Osteoblast (primary cell): ENCODE measurements at regions not wholly inside any gene's neighbourhood (a gene's known extent, or its start where the extent isn't known, plus 50 kb on each side); places are given as distances from the start of the nearest gene placed in this dataset.
"Not testable (repeated sequence)": the region's sequence is repeated elsewhere in the genome, so short reads cannot be mapped to it uniquely, and the experiment has no call there.

Source experiments
- DNase-seq: peaks from one replicate; pipeline ENCODE4 v3.0.0; 2011; ENCODE audit warnings: low spot score, mixed read lengths; ENCODE audit not compliant: insufficient read length; ENCODE audit errors: missing footprints
- H2AFZ ChIP-seq: 2 replicates; pipeline ENCODE4 v1.6.0; 2011; ENCODE audit warnings: mild to moderate bottlenecking, low read length
- H3K27ac ChIP-seq: 2 replicates; pipeline ENCODE4 v1.5.1; 2011; ENCODE audit warnings: mild to moderate bottlenecking, low read depth, low read length, moderate library complexity
- H3K27me3 ChIP-seq: 2 replicates; pipeline ENCODE4 v1.6.0; 2012; ENCODE audit warnings: mild to moderate bottlenecking, control low read depth, inconsistent platforms, low read length, moderate library complexity; ENCODE audit not compliant: insufficient read depth
- H3K36me3 ChIP-seq: 2 replicates; pipeline ENCODE4 v1.5.1; 2011; ENCODE audit warnings: mild to moderate bottlenecking, low read length, control low read depth, moderate library complexity; ENCODE audit not compliant: insufficient read depth
- H3K4me1 ChIP-seq: 2 replicates; pipeline ENCODE4 v1.5.1; 2011; ENCODE audit warnings: mild to moderate bottlenecking, low read length, control low read depth, moderate library complexity; ENCODE audit not compliant: insufficient read depth
- H3K4me2 ChIP-seq: 2 replicates; pipeline ENCODE4 v1.6.0; 2011; ENCODE audit warnings: mild to moderate bottlenecking, low read length; ENCODE audit not compliant: insufficient read depth
- H3K4me3 ChIP-seq: fragments of 200-600 bp; sonication (generic); 3 replicates; pipeline ENCODE4 v1.5.1; 2012; ENCODE audit warnings: mild to moderate bottlenecking, low read length, inconsistent platforms; ENCODE audit not compliant: insufficient read depth
- H3K79me2 ChIP-seq: 2 replicates; pipeline ENCODE4 v1.6.0; 2012; ENCODE audit warnings: mild to moderate bottlenecking, low read length, control low read depth, inconsistent platforms; ENCODE audit not compliant: insufficient read depth
- H3K9me3 ChIP-seq: 2 replicates; pipeline ENCODE4 v1.5.1; 2011; ENCODE audit warnings: low read depth, low read length, control low read depth
- H4K20me1 ChIP-seq: 2 replicates; pipeline ENCODE4 v1.6.0; 2012; ENCODE audit warnings: mild to moderate bottlenecking, low read length, control low read depth; ENCODE audit not compliant: insufficient read depth
- TF ChIP-seq, protein P1 (sequence below): IDR thresholded peaks from 2 replicates; pipeline ENCODE4 v1.5.1; 2011; ENCODE audit warnings: mild to moderate bottlenecking, low read depth, low read length, moderate library complexity; ENCODE audit errors: extremely low read depth

DNA sequence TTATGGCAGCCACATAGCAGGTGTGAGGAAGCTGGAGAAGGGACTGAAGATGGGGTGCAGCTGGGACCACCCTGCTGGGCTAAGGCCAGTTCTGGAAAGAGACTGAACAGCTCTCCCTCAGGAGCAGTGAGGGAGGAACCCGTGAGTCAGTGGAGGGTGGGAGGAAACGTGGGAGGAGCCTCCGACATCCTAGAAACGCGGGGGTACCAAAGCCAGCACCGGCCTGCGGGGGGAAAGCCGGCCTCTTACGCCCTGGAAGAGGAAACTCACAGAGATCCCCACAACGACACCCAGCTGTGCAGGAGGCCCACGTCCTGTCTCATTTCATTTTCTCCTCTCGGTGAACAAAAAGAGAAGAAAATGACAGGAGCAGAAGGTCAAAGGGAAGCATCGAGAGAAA is 185.8 kb upstream of the IRX4 start:
- TF ChIP-seq, protein P1, sequence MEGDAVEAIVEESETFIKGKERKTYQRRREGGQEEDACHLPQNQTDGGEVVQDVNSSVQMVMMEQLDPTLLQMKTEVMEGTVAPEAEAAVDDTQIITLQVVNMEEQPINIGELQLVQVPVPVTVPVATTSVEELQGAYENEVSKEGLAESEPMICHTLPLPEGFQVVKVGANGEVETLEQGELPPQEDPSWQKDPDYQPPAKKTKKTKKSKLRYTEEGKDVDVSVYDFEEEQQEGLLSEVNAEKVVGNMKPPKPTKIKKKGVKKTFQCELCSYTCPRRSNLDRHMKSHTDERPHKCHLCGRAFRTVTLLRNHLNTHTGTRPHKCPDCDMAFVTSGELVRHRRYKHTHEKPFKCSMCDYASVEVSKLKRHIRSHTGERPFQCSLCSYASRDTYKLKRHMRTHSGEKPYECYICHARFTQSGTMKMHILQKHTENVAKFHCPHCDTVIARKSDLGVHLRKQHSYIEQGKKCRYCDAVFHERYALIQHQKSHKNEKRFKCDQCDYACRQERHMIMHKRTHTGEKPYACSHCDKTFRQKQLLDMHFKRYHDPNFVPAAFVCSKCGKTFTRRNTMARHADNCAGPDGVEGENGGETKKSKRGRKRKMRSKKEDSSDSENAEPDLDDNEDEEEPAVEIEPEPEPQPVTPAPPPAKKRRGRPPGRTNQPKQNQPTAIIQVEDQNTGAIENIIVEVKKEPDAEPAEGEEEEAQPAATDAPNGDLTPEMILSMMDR = no peak
- no peaks in the 10 kb centered on the region for H3K36me3 ChIP-seq
- H4K20me1 ChIP-seq = no peaks in the 10 kb centered on the region
- H3K27ac ChIP-seq = no peak overlapping the region
- H3K79me2 ChIP-seq = no peaks in the 10 kb centered on the region
- no peak overlapping the region for H2AFZ ChIP-seq
- H3K4me2 ChIP-seq = no peak overlapping the region
- H3K4me3 ChIP-seq = no peak overlapping the region
- no peaks in the 10 kb centered on the region for H3K9me3 ChIP-seq
- H3K4me1 ChIP-seq = no peaks in the 10 kb centered on the region
- no peaks in the 10 kb centered on the region for H3K27me3 ChIP-seq
- no peak for DNase-seq

- Histone ChIP-seq H3K79me2 (no peaks in the 10 kb centered on the region), H3K27ac (no peak overlapping the region), H3K27me3 (no peaks in the 10 kb centered on the region), H3K4me1 (no peaks in the 10 kb centered on the region), H2AFZ (no peak overlapping the region), H3K36me3 (no peaks in the 10 kb centered on the region), H3K9me3 (no peaks in the 10 kb centered on the region), H4K20me1 (no peaks in the 10 kb centered on the region), H3K4me2 (no peak overlapping the region), H3K4me3 (no peak overlapping the region)
- TF ChIP-seq, protein P1 = no peak
- no peak for DNase-seq
Measured at GRCh38 chr5:2066373-2066772, 183.6 kb upstream of the IRX4 start.

- H4K20me1 ChIP-seq, H3K9me3 ChIP-seq, H3K36me3 ChIP-seq, H3K4me2 ChIP-seq, DNase-seq, H3K4me3 ChIP-seq, H2AFZ ChIP-seq, H3K79me2 ChIP-seq, H3K4me1 ChIP-seq, H3K27ac ChIP-seq, H3K27me3 ChIP-seq: not testable (repeated sequence)
Measured at GRCh38 chr5:2063380-2063779, 180.7 kb upstream of the IRX4 start.

DNA sequence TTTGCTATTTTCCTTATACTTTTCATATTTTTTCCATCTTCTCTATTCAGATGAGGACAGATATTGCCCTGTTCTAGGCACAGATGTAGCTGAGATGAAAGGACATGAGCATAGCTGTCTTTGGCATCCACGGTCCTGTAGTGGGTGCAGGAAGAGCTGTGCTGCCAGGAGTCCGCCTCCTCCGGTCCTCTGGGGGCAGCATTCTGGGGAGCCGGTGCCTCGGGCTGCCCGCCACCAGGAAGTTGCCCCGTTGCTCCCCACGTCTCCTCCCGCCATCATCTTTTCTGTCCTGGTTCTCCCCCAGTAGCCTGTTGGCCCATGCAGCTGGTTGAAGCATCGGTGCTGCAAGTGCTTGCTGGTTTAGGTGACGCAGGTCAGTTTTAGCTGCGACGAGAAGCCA is 170.0 kb upstream of the IRX4 start:
- Histone ChIP-seq H3K4me1 (no peaks in the 10 kb centered on the region), H4K20me1 (no peaks in the 10 kb centered on the region), H3K9me3 (no peaks in the 10 kb centered on the region), H3K79me2 (no peaks in the 10 kb centered on the region), H3K4me3 (no peak overlapping the region), H2AFZ (no peak overlapping the region), H3K36me3 (no peaks in the 10 kb centered on the region), H3K27me3 (no peaks in the 10 kb centered on the region), H3K27ac (no peak overlapping the region), H3K4me2 (no peak overlapping the region)
- DNase-seq = no peak
- TF ChIP-seq, protein P1 = no peak

DNA sequence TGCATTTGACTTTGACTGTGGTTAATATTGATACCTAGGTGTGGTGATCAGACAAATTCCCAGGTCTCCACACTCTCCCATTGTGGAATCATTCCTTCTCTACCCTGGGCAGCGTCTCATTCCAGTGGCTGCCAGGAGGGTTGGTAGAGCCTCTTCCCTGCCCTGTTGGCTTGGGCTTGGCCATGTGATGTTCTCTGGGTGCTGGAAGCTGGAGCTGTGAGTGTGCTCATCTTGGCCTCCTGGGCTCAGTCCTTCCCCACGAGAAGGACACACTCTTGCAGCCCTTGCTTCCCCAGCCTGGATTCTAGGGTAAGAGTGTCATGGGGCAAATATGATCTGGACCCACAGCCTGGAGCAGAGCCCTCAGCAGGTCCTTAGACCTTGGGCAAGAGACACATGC is 167.2 kb upstream of the IRX4 start:
- H4K20me1 ChIP-seq = no peaks in the 10 kb centered on the region
- H3K4me1 ChIP-seq = no peaks in the 10 kb centered on the region
- H3K36me3 ChIP-seq = no peaks in the 10 kb centered on the region
- TF ChIP-seq, protein P1 = no peak
- H3K27me3 ChIP-seq = no peaks in the 10 kb centered on the region
- no peaks in the 10 kb centered on the region for H3K9me3 ChIP-seq
- DNase-seq = no peak
- H2AFZ ChIP-seq = no peak overlapping the region
- H3K4me3 ChIP-seq = no peak overlapping the region
- H3K27ac ChIP-seq = no peak overlapping the region
- no peaks in the 10 kb centered on the region for H3K79me2 ChIP-seq
- H3K4me2 ChIP-seq = no peak overlapping the region
